Osteocyte (in vitro differentiated cells): ENCODE measurements at regions not wholly inside any gene's neighbourhood (a gene's known extent, or its start where the extent isn't known, plus 50 kb on each side); places are given as distances from the start of the nearest gene placed in this dataset.

Experiments used
- DNase-seq: peaks from one replicate; pipeline ENCODE4 v3.0.0; 2021; ENCODE audit warnings: mixed read lengths; ENCODE audit not compliant: unreplicated experiment; ENCODE audit errors: extremely low spot score
- H3K27ac Mint-ChIP-seq: one replicate; pipeline ENCODE4 v1.8.0; 2021; ENCODE audit warnings: mild to moderate bottlenecking, mixed read lengths; ENCODE audit not compliant: unreplicated experiment
- H3K27me3 Mint-ChIP-seq: one replicate; pipeline ENCODE4 v1.8.0; 2021; ENCODE audit warnings: mixed read lengths; ENCODE audit not compliant: unreplicated experiment
- H3K36me3 Mint-ChIP-seq: one replicate; pipeline ENCODE4 v1.8.0; 2021; ENCODE audit warnings: mixed read lengths; ENCODE audit not compliant: unreplicated experiment
- H3K4me1 Mint-ChIP-seq: one replicate; pipeline ENCODE4 v1.8.0; 2021; ENCODE audit warnings: mixed read lengths; ENCODE audit not compliant: unreplicated experiment
- H3K4me3 Mint-ChIP-seq: one replicate; pipeline ENCODE4 v1.8.0; 2021; ENCODE audit warnings: mild to moderate bottlenecking, moderate library complexity, mixed read lengths; ENCODE audit not compliant: unreplicated experiment
- H3K9me3 Mint-ChIP-seq: one replicate; pipeline ENCODE4 v1.8.0; 2021; ENCODE audit warnings: mixed read lengths; ENCODE audit not compliant: unreplicated experiment
- CTCF ChIP-seq: fragments of 200-600 bp; sonication (generic); IDR thresholded peaks from 2 replicates; pipeline ENCODE4 v1.5.0; 2021; ENCODE audit warnings: antibody characterized with exemption, mild to moderate bottlenecking, moderate library complexity

DNA sequence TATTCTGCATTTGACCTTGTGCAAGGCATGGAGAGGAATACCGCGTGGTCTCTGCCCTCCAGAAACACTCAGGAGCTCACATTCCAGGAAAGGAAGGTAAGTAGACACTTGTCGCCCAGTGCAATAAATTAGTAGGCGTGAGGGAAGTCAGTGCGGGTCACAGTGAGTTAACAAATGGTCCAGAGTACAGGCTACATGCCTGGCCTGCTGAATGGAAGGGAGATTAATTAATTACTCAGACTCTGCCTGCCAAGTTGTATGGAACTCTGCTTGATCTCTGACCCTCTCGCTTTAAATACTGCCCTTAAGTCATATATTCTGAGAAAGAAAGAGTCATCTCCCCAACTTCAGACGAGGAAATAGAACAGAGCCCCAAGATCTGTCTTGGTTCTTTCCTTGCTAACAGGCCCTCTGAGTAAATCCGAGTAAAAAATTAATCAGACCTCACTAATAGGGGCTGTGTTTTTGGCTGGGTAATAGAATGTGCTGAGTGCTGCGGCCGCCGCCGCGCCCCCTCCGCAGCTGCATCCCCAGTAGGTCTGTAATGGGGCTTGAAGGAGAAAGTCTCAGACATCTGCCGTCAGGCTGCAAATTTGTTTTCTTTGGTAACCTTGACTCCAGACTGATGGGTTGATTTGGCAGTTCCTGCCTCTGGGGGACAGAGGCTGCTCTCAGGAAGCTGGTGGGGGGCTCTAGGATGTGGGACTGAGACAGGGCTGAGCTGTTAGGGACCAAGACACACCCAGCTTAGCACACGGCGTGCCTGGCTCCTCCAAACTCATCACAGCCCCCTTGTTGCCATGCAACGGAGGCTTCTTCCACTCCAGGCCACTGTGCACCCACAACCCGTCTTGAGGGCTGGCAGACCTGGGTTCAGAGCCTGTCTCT, 144.4 kb downstream of the NSG2 start:
- H3K27me3 Mint-ChIP-seq: peaks cover 4% of the 10 kb centered on the region

DNA sequence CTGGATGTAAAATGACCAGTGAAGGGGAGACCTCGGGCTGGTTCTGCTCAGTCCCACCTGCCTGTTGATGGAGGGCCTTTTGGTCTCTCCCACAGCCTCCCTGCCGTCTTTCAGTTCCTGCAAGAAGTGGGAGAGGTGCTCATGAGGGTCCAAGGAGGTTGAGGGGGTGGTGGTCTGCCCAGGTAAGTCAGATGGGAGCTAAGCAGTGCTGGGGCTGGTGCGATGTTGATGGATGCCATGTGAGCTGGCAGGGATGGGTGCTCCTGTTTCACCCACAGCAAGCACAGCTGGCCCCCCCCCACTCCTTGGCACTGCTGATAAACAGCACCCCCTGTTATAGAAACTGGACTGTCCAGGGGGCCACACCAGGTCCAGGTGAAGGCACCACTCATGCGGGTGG, 145.6 kb downstream of the NSG2 start:
- no peak overlapping the region for H3K4me3 Mint-ChIP-seq
- H3K27me3 Mint-ChIP-seq: peaks cover 4% of the 10 kb centered on the region
- no peaks in the 10 kb centered on the region for H3K4me1 Mint-ChIP-seq
- no peak for TF ChIP-seq CTCF
- H3K9me3 Mint-ChIP-seq: no peaks in the 10 kb centered on the region
- no peak overlapping the region for H3K27ac Mint-ChIP-seq
- H3K36me3 Mint-ChIP-seq: no peaks in the 10 kb centered on the region
- DNase-seq: no peak

More for the DNA sequence above, 144.4 kb downstream of the NSG2 start:
- Mint-ChIP-seq H3K36me3 (no peaks in the 10 kb centered on the region), H3K4me3 (no peak overlapping the region), H3K27ac (no peak overlapping the region), H3K9me3 (no peaks in the 10 kb centered on the region), H3K4me1 (no peaks in the 10 kb centered on the region)
- TF ChIP-seq CTCF: no peak
- DNase-seq: no peak

DNA sequence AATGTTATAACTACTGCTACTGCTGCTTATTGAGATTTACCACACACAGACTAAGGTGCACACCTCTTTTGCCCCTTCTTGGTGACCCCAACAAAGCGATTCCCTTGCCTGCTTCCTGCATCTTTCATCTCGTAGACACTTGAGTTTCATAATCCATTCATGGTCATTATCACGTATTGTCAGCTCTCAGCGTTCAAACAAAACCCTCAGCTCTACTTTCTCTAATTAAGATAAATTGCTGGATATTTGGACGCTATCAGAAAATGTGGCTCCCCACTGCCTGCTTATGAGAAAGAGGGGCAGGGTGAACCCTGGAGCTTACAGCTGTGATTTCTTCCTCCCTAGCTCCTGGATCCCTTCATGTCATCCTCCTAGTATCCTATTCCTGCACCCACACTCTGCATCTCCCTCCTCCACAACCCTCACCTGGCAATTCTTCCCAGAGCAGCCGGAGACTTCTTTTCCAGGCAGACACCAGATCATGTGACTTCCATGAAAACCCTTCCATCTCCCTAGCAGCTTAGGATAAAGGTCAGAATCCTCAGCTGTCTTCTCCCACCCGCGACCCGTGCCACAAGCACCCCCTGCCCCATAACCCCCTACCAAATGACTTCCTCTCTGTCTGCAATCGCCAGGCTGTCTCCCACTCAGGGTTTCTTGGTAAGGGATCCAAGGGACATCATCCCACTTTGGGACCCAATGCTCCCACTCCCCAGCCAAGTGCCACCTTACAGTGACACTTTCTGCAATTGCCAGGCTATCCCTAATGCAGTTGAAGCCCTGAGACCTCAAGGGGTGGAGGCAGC, 146.5 kb downstream of the NSG2 start:
- H3K4me1 Mint-ChIP-seq: no peaks in the 10 kb centered on the region
- H3K9me3 Mint-ChIP-seq: no peaks in the 10 kb centered on the region
- H3K36me3 Mint-ChIP-seq: no peaks in the 10 kb centered on the region
- H3K27me3 Mint-ChIP-seq: no peaks in the 10 kb centered on the region
- DNase-seq: peak; percentile 59
- no peak for TF ChIP-seq CTCF
- H3K27ac Mint-ChIP-seq: no peak overlapping the region
- H3K4me3 Mint-ChIP-seq: no peak overlapping the region

DNA sequence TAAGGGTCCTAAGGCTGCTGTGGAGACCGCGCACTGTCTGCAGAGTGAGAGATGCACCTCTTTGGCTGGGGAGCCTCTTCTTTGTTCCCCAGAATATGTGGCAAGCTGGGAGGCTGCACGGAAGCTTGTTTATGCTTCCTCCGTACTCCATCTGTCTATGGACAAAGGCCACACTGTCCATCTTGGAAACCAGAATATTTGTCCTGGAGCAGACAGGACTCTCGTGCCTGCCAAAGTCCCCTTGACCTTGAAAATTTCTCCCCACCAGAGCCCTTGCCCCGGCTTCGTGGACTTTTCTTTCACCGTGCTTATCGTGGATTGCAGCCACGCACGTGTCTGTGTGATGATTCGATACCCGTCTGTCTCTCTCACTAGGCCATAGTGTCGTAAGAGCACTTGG, 147.4 kb downstream of the NSG2 start:
- H3K4me1 Mint-ChIP-seq: no peaks in the 10 kb centered on the region
- no peaks in the 10 kb centered on the region for H3K27me3 Mint-ChIP-seq
- DNase-seq: peak; percentile 49
- H3K36me3 Mint-ChIP-seq: no peaks in the 10 kb centered on the region
- TF ChIP-seq CTCF: no peak
- no peaks in the 10 kb centered on the region for H3K9me3 Mint-ChIP-seq
- H3K27ac Mint-ChIP-seq: no peak overlapping the region
- H3K4me3 Mint-ChIP-seq: no peak overlapping the region

- Mint-ChIP-seq H3K27ac (no peak overlapping the region), H3K27me3 (no peaks in the 10 kb centered on the region), H3K4me3 (no peak overlapping the region), H3K36me3 (no peaks in the 10 kb centered on the region), H3K4me1 (no peaks in the 10 kb centered on the region), H3K9me3 (no peaks in the 10 kb centered on the region)
- TF ChIP-seq CTCF: no peak
- DNase-seq: no peak
Observed at GRCh38 chr5:174195517-174195916, 150.0 kb downstream of the NSG2 start.
